Stomach (tissue), 8 donors: ENCODE measurements at regions not wholly inside any gene's neighbourhood (a gene's known extent, or its start where the extent isn't known, plus 50 kb on each side); places are given as distances from the start of the nearest gene placed in this dataset.
A peak's percentile ranks its signal among the peaks of the same experiment; 100 is the strongest.
"Not testable (repeated sequence)": the region's sequence is repeated elsewhere in the genome, so short reads cannot be mapped to it uniquely, and the experiment has no call there.

Experiments
- DNase-seq, 2 donors: peaks; one replicate each; pipeline versions ENCODE4 v3.0.0 to v3.0.0-alpha.2; 2013 to 2019
- H3K27ac ChIP-seq, 5 donors: fragments of 200-600 bp in 4 of 5; sonication (generic) in 4 of 5; one replicate each; pipeline ENCODE4 v1.5.1; 2013 to 2019; ENCODE audit warnings: mild to moderate bottlenecking in 1 of 5, moderate library complexity in 1 of 5
- H3K27me3 ChIP-seq, 3 donors: fragments of 200-600 bp; sonication (generic); one replicate each; pipeline ENCODE4 v1.5.1; 2017 to 2019; ENCODE audit warnings: mixed run types in 1 of 3
- H3K36me3 ChIP-seq, 4 donors: fragments of 200-600 bp; sonication (generic); 1 replicate in 3 of 4; 2 replicates in 1 of 4; pipeline ENCODE4 v1.5.1; 2016 to 2019
- H3K4me1 ChIP-seq, 4 donors: fragments of 200-600 bp; sonication (generic); one replicate each; pipeline ENCODE4 v1.5.1; 2016 to 2019
- H3K4me3 ChIP-seq, 4 donors: fragments of 200-600 bp; sonication (generic) in 3 of 4; one replicate each; pipeline ENCODE4 v1.5.1; 2016 to 2019; ENCODE audit warnings: mild to moderate bottlenecking in 1 of 4
- H3K9me3 ChIP-seq, 4 donors: fragments of 200-600 bp; sonication (generic); one replicate each; pipeline ENCODE4 v1.5.1; 2016 to 2019
- EP300 ChIP-seq: sonication (generic); formaldehyde crosslinking; IDR thresholded peaks from one replicate; pipeline ENCODE4 v1.6.1; 2017; ENCODE audit warnings: antibody characterized with exemption
- POLR2A ChIP-seq, 4 donors: fragments of 450-650 bp; IDR thresholded peaks; one replicate each; pipeline ENCODE4 v1.6.1; 2016; ENCODE audit warnings: antibody characterized with exemption in 4 of 4, control low read depth in 2 of 4, mild to moderate bottlenecking in 1 of 4, moderate library complexity in 1 of 4
- POLR2AphosphoS5 ChIP-seq, 3 donors: sonication (generic); formaldehyde crosslinking; IDR thresholded peaks; one replicate each; pipeline ENCODE4 v1.6.1; 2016; ENCODE audit warnings: antibody characterized with exemption in 3 of 3
- WGBS, 5 donors: extraction: QIAGEN DNeasy Blood & Tissue Kit in 3 of 5; methylation state at CpG; one replicate each; pipeline versions ENCODE4 v1.1.5 to v1.1.7; 2013 to 2018; 5-methylcytosine and 5-hydroxymethylcytosine counted together
- intact Hi-C: fragments of 100-400 bp; cut with DNase I; formaldehyde crosslinking; loops from one replicate; pipeline ENCODE4 v1.15.1; 2023; ENCODE audit warnings: low total_unique reads
- TF ChIP-seq, protein P1 (sequence below), 7 experiments: fragments of 450-650 bp in 4 of 7; fragments of 200-600 bp in 3 of 7; sonication (generic) in 3 of 7; IDR thresholded peaks; one replicate each; pipeline ENCODE4 v1.5.1; 2016 to 2019; ENCODE audit warnings: antibody characterized with exemption in 7 of 7, control low read depth in 2 of 7, mild to moderate bottlenecking in 1 of 7
- donor health status: healthy with polysubstance abuse.
- donor health status: Bipolar disorder and iron deficiency.
- donor health status: healthy.

DNA sequence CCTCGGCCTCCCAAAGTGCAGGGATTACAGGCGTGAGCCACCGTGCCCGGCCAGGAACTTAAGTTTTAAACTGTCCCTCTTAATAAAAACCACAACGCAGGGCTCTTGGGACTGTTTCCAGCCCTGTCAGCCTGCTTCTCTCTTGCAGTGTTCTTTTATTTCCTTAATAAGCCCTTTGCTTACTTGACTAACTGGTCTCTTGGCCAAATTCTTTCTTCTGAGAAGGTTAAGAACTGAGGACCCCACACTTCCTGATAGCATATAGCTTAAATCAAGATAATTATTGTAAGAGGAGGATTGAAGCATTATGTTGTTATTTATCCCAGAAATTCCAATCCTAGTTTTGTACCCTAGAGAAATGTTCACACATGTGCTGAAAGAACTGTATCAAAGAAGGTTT lies 128.2 kb upstream of the UXS1 start:
- peak in 1 of 2 donors; percentile 50 for DNase-seq
- H3K4me3 ChIP-seq: no peak overlapping the region
- TF ChIP-seq POLR2AphosphoS5 (IDR thresholded peaks at IDR 0.05) (peak in 1 of 3 donors; percentile 19), EP300 (no peak), POLR2A (IDR thresholded peaks at IDR 0.05) (no peak)
- TF ChIP-seq, protein P1, sequence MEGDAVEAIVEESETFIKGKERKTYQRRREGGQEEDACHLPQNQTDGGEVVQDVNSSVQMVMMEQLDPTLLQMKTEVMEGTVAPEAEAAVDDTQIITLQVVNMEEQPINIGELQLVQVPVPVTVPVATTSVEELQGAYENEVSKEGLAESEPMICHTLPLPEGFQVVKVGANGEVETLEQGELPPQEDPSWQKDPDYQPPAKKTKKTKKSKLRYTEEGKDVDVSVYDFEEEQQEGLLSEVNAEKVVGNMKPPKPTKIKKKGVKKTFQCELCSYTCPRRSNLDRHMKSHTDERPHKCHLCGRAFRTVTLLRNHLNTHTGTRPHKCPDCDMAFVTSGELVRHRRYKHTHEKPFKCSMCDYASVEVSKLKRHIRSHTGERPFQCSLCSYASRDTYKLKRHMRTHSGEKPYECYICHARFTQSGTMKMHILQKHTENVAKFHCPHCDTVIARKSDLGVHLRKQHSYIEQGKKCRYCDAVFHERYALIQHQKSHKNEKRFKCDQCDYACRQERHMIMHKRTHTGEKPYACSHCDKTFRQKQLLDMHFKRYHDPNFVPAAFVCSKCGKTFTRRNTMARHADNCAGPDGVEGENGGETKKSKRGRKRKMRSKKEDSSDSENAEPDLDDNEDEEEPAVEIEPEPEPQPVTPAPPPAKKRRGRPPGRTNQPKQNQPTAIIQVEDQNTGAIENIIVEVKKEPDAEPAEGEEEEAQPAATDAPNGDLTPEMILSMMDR (IDR thresholded peaks at IDR 0.05): no peak

GRCh38 chr2:106320439-106320838 lies 126.3 kb upstream of the UXS1 start:
- H3K9me3 ChIP-seq, H3K27ac ChIP-seq, intact Hi-C loops, DNase-seq, H3K4me3 ChIP-seq, H3K4me1 ChIP-seq, H3K36me3 ChIP-seq, H3K27me3 ChIP-seq: not testable (repeated sequence)
- 89 to 100% (median 92%) methylated on average over 2 of the region's 2 CpGs for WGBS, 5 donors

More for the DNA sequence above, 128.2 kb upstream of the UXS1 start:
- Histone ChIP-seq H3K9me3 (no peaks in the 10 kb centered on the region), H3K36me3 (no peaks in the 10 kb centered on the region), H3K27me3 (no peaks in the 10 kb centered on the region), H3K27ac (peak overlapping the region in 2 of 5 donors; percentile 8 to 26), H3K4me1 (no peaks in the 10 kb centered on the region)
- intact Hi-C loops: no loop called here
- 35 to 61% (median 51%) methylated on average over 5 of the region's 5 CpGs for WGBS, 5 donors

DNA sequence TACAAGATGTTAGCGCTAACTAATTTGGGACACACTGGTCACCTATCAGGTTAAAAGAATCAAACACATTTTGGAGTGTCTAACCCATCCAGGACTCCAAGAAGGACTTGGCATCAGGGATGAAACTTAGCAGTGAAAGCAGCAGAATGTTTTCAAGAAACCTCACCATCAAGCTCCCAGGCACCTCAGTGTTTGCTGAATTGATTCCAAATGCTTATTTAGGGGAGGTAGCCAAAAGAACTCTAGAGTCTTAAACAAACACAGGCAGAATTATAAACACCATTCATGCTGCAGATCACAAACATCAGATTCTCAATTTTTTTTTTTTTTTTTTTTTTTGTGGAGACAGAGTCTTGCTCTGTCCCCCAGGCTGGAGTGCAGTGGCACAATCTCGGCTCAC lies 122.8 kb upstream of the UXS1 start:
- TF ChIP-seq, protein P1 (IDR thresholded peaks at IDR 0.05): no peak
- TF ChIP-seq EP300: no peak
- no peak for TF ChIP-seq POLR2A (IDR thresholded peaks at IDR 0.05)
- TF ChIP-seq POLR2AphosphoS5 (IDR thresholded peaks at IDR 0.05): no peak
- H3K27me3 ChIP-seq: no peaks in the 10 kb centered on the region
- H3K9me3 ChIP-seq: no peaks in the 10 kb centered on the region
- 62 to 82% (median 67%) methylated on average over 2 of the region's 2 CpGs for WGBS, 5 donors
- no peak overlapping the region for H3K27ac ChIP-seq
- H3K4me3 ChIP-seq: no peak overlapping the region
- no peaks in the 10 kb centered on the region for H3K4me1 ChIP-seq
- intact Hi-C loops: no loop called here
- peak in 1 of 2 donors; percentile 13 for DNase-seq
- H3K36me3 ChIP-seq: no peaks in the 10 kb centered on the region

DNA sequence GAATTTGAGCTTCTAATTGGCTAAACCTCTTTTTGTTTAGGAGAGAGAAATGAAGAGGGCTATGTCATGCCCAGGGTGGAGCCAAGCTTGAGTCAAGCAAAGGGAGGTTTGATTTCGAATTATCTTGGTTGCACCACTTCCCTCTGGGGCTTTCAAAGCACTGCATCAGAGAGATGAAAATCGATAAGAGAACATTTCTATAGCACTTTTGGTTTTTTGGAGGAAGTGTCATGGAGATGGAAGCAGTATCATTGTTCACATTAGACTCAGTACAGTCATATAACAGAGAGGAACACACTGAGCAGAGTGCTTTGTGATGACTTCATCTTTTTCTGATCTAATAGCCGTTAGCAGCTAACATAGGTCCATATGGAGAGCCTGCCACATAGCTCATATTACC lies 120.3 kb upstream of the UXS1 start:
- no peaks in the 10 kb centered on the region for H3K36me3 ChIP-seq
- H3K27ac ChIP-seq: no peak overlapping the region
- 62 to 86% (median 80%) methylated on average over 3 of the region's 3 CpGs for WGBS, 5 donors
- H3K4me3 ChIP-seq: no peak overlapping the region
- H3K27me3 ChIP-seq: no peaks in the 10 kb centered on the region
- TF ChIP-seq POLR2AphosphoS5 (IDR thresholded peaks at IDR 0.05) (no peak), EP300 (no peak), POLR2A (IDR thresholded peaks at IDR 0.05) (no peak)
- TF ChIP-seq, protein P1 (IDR thresholded peaks at IDR 0.05): no peak
- no peaks in the 10 kb centered on the region for H3K4me1 ChIP-seq
- no peak for DNase-seq
- intact Hi-C loops: no loop called here
- H3K9me3 ChIP-seq: no peaks in the 10 kb centered on the region

DNA sequence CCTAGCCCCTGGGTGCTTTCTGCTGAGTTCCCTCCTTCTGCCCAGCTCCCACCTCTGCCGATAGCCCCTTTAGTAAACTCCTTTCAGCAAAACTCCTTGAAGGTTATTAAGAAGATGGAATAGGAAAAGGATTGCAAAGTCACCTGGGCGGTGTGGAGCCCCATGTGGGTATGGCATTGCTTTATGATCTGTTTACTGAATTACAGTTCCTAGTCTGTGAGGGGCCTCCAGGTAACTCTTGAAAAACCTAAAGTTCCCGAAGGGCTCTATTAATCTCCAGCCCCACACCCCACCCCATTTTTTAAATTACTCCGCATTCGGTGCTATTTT lies 116.9 kb upstream of the UXS1 start:
- WGBS, 5 donors: 85 to 91% (median 87%) methylated on average over 5 of the region's 5 CpGs
- H3K27ac ChIP-seq: no peak overlapping the region
- intact Hi-C loops: no loop called here
- H3K36me3 ChIP-seq: no peaks in the 10 kb centered on the region
- no peak for DNase-seq
- H3K9me3 ChIP-seq: no peaks in the 10 kb centered on the region
- TF ChIP-seq, protein P1 (IDR thresholded peaks at IDR 0.05): no peak
- TF ChIP-seq EP300: no peak
- TF ChIP-seq POLR2A (IDR thresholded peaks at IDR 0.05): no peak
- TF ChIP-seq POLR2AphosphoS5 (IDR thresholded peaks at IDR 0.05): no peak
- H3K27me3 ChIP-seq: no peaks in the 10 kb centered on the region
- no peak overlapping the region for H3K4me3 ChIP-seq
- no peaks in the 10 kb centered on the region for H3K4me1 ChIP-seq
